H9 (cell line): ENCODE measurements at regions not wholly inside any gene's neighbourhood (a gene's known extent, or its start where the extent isn't known, plus 50 kb on each side); places are given as distances from the start of the nearest gene placed in this dataset.

Experiments
- DNase-seq: peaks from one replicate; pipeline ENCODE4 v3.0.0-alpha.2; 2017
- H2AFZ ChIP-seq: one replicate; pipeline ENCODE4 v1.6.1; 2013; ENCODE audit warnings: mild to moderate bottlenecking, low read length, control low read depth, moderate library complexity
- H2AK5ac ChIP-seq: 2 replicates; pipeline ENCODE4 v1.6.1; 2013; ENCODE audit warnings: low read length, control low read depth, mixed read lengths; ENCODE audit not compliant: insufficient read length
- H2BK120ac ChIP-seq: one replicate; pipeline ENCODE4 v1.6.1; 2013; ENCODE audit warnings: low read depth, mild to moderate bottlenecking, low read length, control low read depth, inconsistent platforms; ENCODE audit not compliant: poor library complexity, severe bottlenecking
- H2BK12ac ChIP-seq: 2 replicates; pipeline ENCODE4 v1.6.1; 2013; ENCODE audit warnings: low read length, control low read depth, mixed read lengths, low read depth; ENCODE audit not compliant: insufficient read length
- H2BK15ac ChIP-seq: 2 replicates; pipeline ENCODE4 v1.6.1; 2013; ENCODE audit warnings: low read depth, low read length, control low read depth
- H2BK20ac ChIP-seq: one replicate; pipeline ENCODE4 v1.6.1; 2013; ENCODE audit warnings: low read depth, mild to moderate bottlenecking, low read length, control low read depth, inconsistent platforms; ENCODE audit not compliant: poor library complexity, severe bottlenecking
- H2BK5ac ChIP-seq: 2 replicates; pipeline ENCODE4 v1.6.1; 2013; ENCODE audit warnings: low read length, control low read depth, mixed read lengths; ENCODE audit not compliant: insufficient read length
- H3K14ac ChIP-seq: 2 replicates; pipeline ENCODE4 v1.6.1; 2013; ENCODE audit warnings: low read length, control low read depth; ENCODE audit not compliant: insufficient read depth
- H3K18ac ChIP-seq: 2 replicates; pipeline ENCODE4 v1.6.1; 2013; ENCODE audit warnings: low read depth, mild to moderate bottlenecking, mixed read lengths, low read length, control low read depth; ENCODE audit not compliant: insufficient read length
- H3K23ac ChIP-seq: 2 replicates; pipeline ENCODE4 v1.6.1; 2013; ENCODE audit warnings: low read length, control low read depth, mixed read lengths, low read depth; ENCODE audit not compliant: insufficient read length
- H3K23me2 ChIP-seq: 2 replicates; pipeline ENCODE4 v1.6.1; 2013; ENCODE audit warnings: low read depth, mild to moderate bottlenecking, mixed read lengths, low read length, control low read depth; ENCODE audit not compliant: insufficient read length, poor library complexity, severe bottlenecking
- H3K27ac ChIP-seq: 2 replicates; pipeline ENCODE4 v1.5.1; 2013; ENCODE audit warnings: low read length, control low read depth, mixed read lengths, low read depth; ENCODE audit not compliant: insufficient read length
- H3K27me3 ChIP-seq: 2 replicates; pipeline ENCODE4 v1.6.1; 2013; ENCODE audit warnings: low read length, control low read depth, inconsistent platforms; ENCODE audit not compliant: insufficient read depth
- H3K4ac ChIP-seq: 2 replicates; pipeline ENCODE4 v1.6.1; 2013; ENCODE audit warnings: low read depth, mild to moderate bottlenecking, control low read depth, inconsistent platforms, low read length, moderate library complexity
- H3K4me1 ChIP-seq: 2 replicates; pipeline ENCODE4 v1.6.1; 2013; ENCODE audit warnings: low read length, control low read depth, inconsistent platforms; ENCODE audit not compliant: insufficient read depth
- H3K4me2 ChIP-seq: 2 replicates; pipeline ENCODE4 v1.6.1; 2013; ENCODE audit warnings: low read length, control low read depth, mixed read lengths; ENCODE audit not compliant: insufficient read length, insufficient read depth
- H3K56ac ChIP-seq: 2 replicates; pipeline ENCODE4 v1.6.1; 2013; ENCODE audit warnings: low read depth, mild to moderate bottlenecking, mixed read lengths, low read length, control low read depth; ENCODE audit not compliant: insufficient read length
- H3K79me1 ChIP-seq: 2 replicates; pipeline ENCODE4 v1.6.1; 2013; ENCODE audit warnings: low read depth, mild to moderate bottlenecking, moderate library complexity, low read length, control low read depth, inconsistent platforms; ENCODE audit not compliant: insufficient read depth, poor library complexity, severe bottlenecking
- H3K79me2 ChIP-seq: 2 replicates; pipeline ENCODE4 v1.6.1; 2013; ENCODE audit warnings: low read length, control low read depth, inconsistent platforms; ENCODE audit not compliant: insufficient read depth
- H3K9ac ChIP-seq: 2 replicates; pipeline ENCODE4 v1.6.1; 2013; ENCODE audit warnings: low read length, control low read depth, mixed read lengths; ENCODE audit not compliant: insufficient read length; ENCODE audit errors: extremely low read depth
- H3K9me3 ChIP-seq: one replicate; pipeline ENCODE4 v1.6.1; 2013; ENCODE audit warnings: low read depth, low read length, inconsistent platforms; ENCODE audit not compliant: control insufficient read depth
- H3T11ph ChIP-seq: one replicate; pipeline ENCODE4 v1.6.1; 2013; ENCODE audit warnings: mild to moderate bottlenecking, low read length, control low read depth, inconsistent platforms
- H4K20me1 ChIP-seq: one replicate; pipeline ENCODE4 v1.6.1; 2013; ENCODE audit not compliant: control insufficient read depth, insufficient read length, insufficient read depth
- H4K5ac ChIP-seq: 2 replicates; pipeline ENCODE4 v1.6.1; 2013; ENCODE audit warnings: low read depth, mild to moderate bottlenecking, mixed read lengths, low read length, control low read depth; ENCODE audit not compliant: insufficient read length
- H4K8ac ChIP-seq: replicated peaks from 2 replicates; pipeline ENCODE4 v1.6.1; 2013; ENCODE audit warnings: low read length, control low read depth, mixed read lengths, low read depth; ENCODE audit not compliant: insufficient read length
- H4K91ac ChIP-seq: 2 replicates; pipeline ENCODE4 v1.6.1; 2013; ENCODE audit warnings: low read depth, mild to moderate bottlenecking, moderate library complexity, mixed read lengths, low read length, control low read depth; ENCODE audit not compliant: insufficient read length
- H3K27ac Mint-ChIP-seq, 3 experiments: 2 replicates in 2 of 3; 3 replicates in 1 of 3; pipeline ENCODE4 v1.8.0; 2020 to 2021; ENCODE audit warnings: mixed read lengths in 3 of 3, mild to moderate bottlenecking in 1 of 3, moderate library complexity in 1 of 3
- H3K27me3 Mint-ChIP-seq: 2 replicates; pipeline ENCODE4 v1.8.0; 2021; ENCODE audit warnings: low read depth, mild to moderate bottlenecking, moderate library complexity, mixed read lengths
- H3K36me3 Mint-ChIP-seq, 3 experiments: 2 replicates in 2 of 3; 3 replicates in 1 of 3; pipeline ENCODE4 v1.8.0; 2020 to 2021; ENCODE audit warnings: low read depth in 3 of 3, mixed read lengths in 3 of 3; ENCODE audit not compliant: insufficient read depth in 1 of 3
- H3K4me1 Mint-ChIP-seq, 2 experiments: 2 replicates each; pipeline ENCODE4 v1.8.0; 2020; ENCODE audit warnings: mixed read lengths in 2 of 2
- H3K4me3 Mint-ChIP-seq, 2 experiments: 2 replicates in 1 of 2; 3 replicates in 1 of 2; pipeline ENCODE4 v1.8.0; 2020 to 2021; ENCODE audit warnings: mild to moderate bottlenecking in 2 of 2, mixed read lengths in 2 of 2, moderate library complexity in 1 of 2
- H3K9me3 Mint-ChIP-seq, 2 experiments: 2 replicates in 1 of 2; 3 replicates in 1 of 2; pipeline ENCODE4 v1.8.0; 2020; ENCODE audit warnings: mild to moderate bottlenecking in 2 of 2, mixed read lengths in 2 of 2, moderate library complexity in 1 of 2
- CTCF ChIP-seq: fragments of 200-600 bp; sonication (generic); conservative IDR thresholded peaks from 3 replicates; pipeline ENCODE4 v1.8.0; 2021; ENCODE audit warnings: antibody characterized with exemption, mild to moderate bottlenecking
- WGBS: extraction: QIAGEN DNeasy Blood & Tissue Kit; methylation state at CpG from one replicate; pipeline ENCODE4 v1.1.7; 2013; ENCODE audit warnings: missing lambda C conversion rate, low lambda C conversion rate, mixed read lengths; ENCODE audit not compliant: insufficient read length; ENCODE audit errors: extremely low coverage; 5-methylcytosine and 5-hydroxymethylcytosine counted together

- Histone ChIP-seq H3K56ac (no peak overlapping the region), H4K91ac (no peak overlapping the region), H2BK15ac (no peak overlapping the region), H2BK5ac (no peak overlapping the region), H3K4me1 (no peaks in the 10 kb centered on the region), H3K27me3 (no peaks in the 10 kb centered on the region), H3K4me2 (no peak overlapping the region), H3K14ac (no peak overlapping the region), H3T11ph (no peak overlapping the region), H2AK5ac (no peak overlapping the region), H3K79me2 (no peaks in the 10 kb centered on the region), H3K4ac (no peak overlapping the region), H4K8ac (no peak overlapping the region), H2BK120ac (no peak overlapping the region), H2BK12ac (no peak overlapping the region), H3K23me2 (no peaks in the 10 kb centered on the region), H2BK20ac (no peak overlapping the region), H4K20me1 (no peaks in the 10 kb centered on the region), H3K18ac (no peak overlapping the region), H3K23ac (no peak overlapping the region), H3K27ac (no peak overlapping the region), H4K5ac (no peak overlapping the region), H3K9me3 (no peaks in the 10 kb centered on the region), H3K9ac (no peak overlapping the region), H2AFZ (no peak overlapping the region), H3K79me1 (no peaks in the 10 kb centered on the region)
- WGBS: no CpG with 5 or more reads among the region's 1 CpG
- no peak for DNase-seq
- H3K27me3 Mint-ChIP-seq: no peaks in the 10 kb centered on the region
- no peak overlapping the region for H3K4me3 Mint-ChIP-seq
- H3K4me1 Mint-ChIP-seq: peaks cover 8% of the 10 kb centered on the region in 2 experiments
- no peak for TF ChIP-seq CTCF
- H3K27ac Mint-ChIP-seq: no peak overlapping the region
- H3K9me3 Mint-ChIP-seq: no peaks in the 10 kb centered on the region
- H3K36me3 Mint-ChIP-seq: no peaks in the 10 kb centered on the region
Measured at GRCh38 chr5:121415270-121415669, 436.4 kb upstream of the FTMT start.
